ENCODE measurements at regions not wholly inside any gene's neighbourhood (a gene's known extent, or its start where the extent isn't known, plus 50 kb on each side); places are given as distances from the start of the nearest gene placed in this dataset.

DNA sequence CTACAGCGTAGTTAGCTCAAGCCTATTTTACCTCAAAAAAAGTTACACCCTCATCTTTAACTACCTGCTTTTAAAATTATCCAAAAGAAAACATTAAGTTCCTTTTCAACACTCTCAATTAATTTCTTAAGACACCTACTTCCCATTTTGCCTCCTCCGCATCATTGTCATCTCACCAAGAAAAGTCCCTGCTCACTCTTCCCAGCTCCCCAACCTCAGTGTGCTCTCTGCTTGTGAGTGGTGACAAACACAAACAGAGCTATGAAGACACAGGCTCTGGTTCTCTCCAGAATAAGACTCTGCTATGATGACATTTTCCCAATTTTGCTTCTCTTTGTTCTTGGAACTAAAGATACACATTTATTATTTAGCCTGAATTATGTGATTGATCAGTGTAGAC lies 385.1 kb upstream of the HTR2A start (continued):
- no peak for TF ChIP-seq PHF8 (CRISPR knock-in tag; IDR thresholded peaks at IDR 0.05)

DNA sequence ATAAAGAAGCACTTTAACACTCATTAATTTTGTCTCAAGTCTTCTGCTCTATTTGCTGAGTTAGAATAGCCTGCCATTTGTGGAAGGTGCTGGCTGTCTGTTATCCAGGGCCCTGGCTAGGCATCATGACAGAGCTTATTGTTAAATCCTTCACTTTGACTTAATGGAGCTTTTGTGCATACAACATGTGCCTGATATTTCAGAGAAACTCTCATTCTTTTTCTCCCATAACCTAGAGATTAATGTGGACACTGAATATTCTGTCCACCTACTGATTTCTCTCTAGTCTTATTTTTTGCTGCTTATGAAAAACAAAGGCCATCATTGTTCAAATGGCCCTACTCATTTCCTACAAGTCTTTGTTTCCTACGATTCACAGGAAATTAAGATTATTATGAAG lies 383.1 kb upstream of the HTR2A start:
- no peak for DNase-seq (ENCODE audit: low spot score)
- no TSS peak for BruUV-seq (replicated peaks)
- no peak overlapping the region for H3K9ac ChIP-seq (ENCODE audit: insufficient read depth, low read depth, low read length)
- no peaks in the 10 kb centered on the region for H3K79me2 ChIP-seq (ENCODE audit: insufficient read depth, low read length)
- H3K27ac ChIP-seq (ENCODE audit: extremely low read length, insufficient read depth, low read length): no peak overlapping the region
- H2AFZ ChIP-seq (ENCODE audit: low read length): no peak overlapping the region
- no peaks in the 10 kb centered on the region for H3K9me3 ChIP-seq (ENCODE audit: low read length)
- no peaks in the 10 kb centered on the region for H3K4me1 ChIP-seq (ENCODE audit: insufficient read depth, low read length)
- ChIA-PET POLR2A (no interaction called here), CTCF (ENCODE audit: low intra/inter-chr PET ratio, low total read pairs) (no interaction called here)
- no peaks in the 10 kb centered on the region for H4K20me1 ChIP-seq (ENCODE audit: insufficient read depth, low read length)
- intact Hi-C loops (cut with micrococcal nuclease; ENCODE audit: unreplicated experiment): no loop called here
- H3K4me2 ChIP-seq (ENCODE audit: low read depth, low read length): no peak overlapping the region
- no peak for ATAC-seq
- no peaks in the 10 kb centered on the region for H3K36me3 ChIP-seq (replicated peaks in 1 of 2; ENCODE audit: control insufficient read depth in 1 of 2, insufficient read depth in 2 of 2, low read length in 2 of 2)
- in situ Hi-C loops (cut with HindIII; ENCODE audit: extremely low pct_ligation_motif_present, low pct_unique_long_range_greater_than_20kb): no loop called here
- no peak for FAIRE-seq
- H3K27me3 ChIP-seq (ENCODE audit: control insufficient read depth in 1 of 2, insufficient read depth in 2 of 2, low read length in 2 of 2): no peaks in the 10 kb centered on the region
- TF ChIP-seq HNRNPL (IDR thresholded peaks at IDR 0.05; ENCODE audit: low read depth, low read length) (no peak), FOXA3 (CRISPR knock-in tag; IDR thresholded peaks at IDR 0.05) (no peak), PHB2 (IDR thresholded peaks at IDR 0.05; ENCODE audit: partially characterized antibody) (no peak), TCF7L2 (IDR thresholded peaks at IDR 0.05; ENCODE audit: low read depth, low read length) (no peak), SMYD3 (CRISPR knock-in tag; IDR thresholded peaks at IDR 0.05) (no peak)
- WGBS (ENCODE audit: low lambda C conversion rate): 2% methylated on average over 1 of the region's 1 CpG
- H3K4me3 ChIP-seq (replicated peaks in 1 of 3; ENCODE audit: insufficient read depth in 1 of 3, low read depth in 2 of 3, low read length in 3 of 3): no peak overlapping the region

DNA sequence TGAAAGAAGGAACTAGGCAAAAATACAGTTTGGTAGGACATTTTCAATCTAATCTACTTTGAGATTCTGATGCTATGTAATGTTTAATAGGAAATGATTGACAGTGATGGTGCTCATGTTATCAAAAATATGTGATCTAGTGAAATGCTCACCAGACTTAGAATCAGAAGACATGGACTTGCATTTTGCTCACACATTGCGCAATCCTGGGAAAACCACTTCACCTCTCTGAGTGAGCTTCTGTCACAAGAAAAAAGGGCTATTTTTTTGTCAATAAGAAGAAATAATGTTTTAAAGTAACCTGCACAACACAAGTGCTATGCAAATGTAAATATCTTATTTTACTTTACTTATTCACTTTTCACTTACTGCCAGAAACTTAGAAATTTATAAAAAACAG lies 380.9 kb upstream of the HTR2A start:
- CTCF ChIA-PET (ENCODE audit: low intra/inter-chr PET ratio, low total read pairs): no interaction called here
- POLR2A ChIA-PET: no interaction called here
- Histone ChIP-seq H3K4me2 (ENCODE audit: low read depth, low read length) (no peak overlapping the region), H3K4me1 (ENCODE audit: insufficient read depth, low read length) (no peaks in the 10 kb centered on the region), H3K27me3 (ENCODE audit: control insufficient read depth in 1 of 2, insufficient read depth in 2 of 2, low read length in 2 of 2) (no peaks in the 10 kb centered on the region), H3K36me3 (replicated peaks in 1 of 2; ENCODE audit: control insufficient read depth in 1 of 2, insufficient read depth in 2 of 2, low read length in 2 of 2) (no peaks in the 10 kb centered on the region), H3K9me3 (ENCODE audit: low read length) (no peaks in the 10 kb centered on the region), H4K20me1 (ENCODE audit: insufficient read depth, low read length) (no peaks in the 10 kb centered on the region), H2AFZ (ENCODE audit: low read length) (no peak overlapping the region), H3K4me3 (replicated peaks in 1 of 3; ENCODE audit: insufficient read depth in 1 of 3, low read depth in 2 of 3, low read length in 3 of 3) (no peak overlapping the region), H3K9ac (ENCODE audit: insufficient read depth, low read depth, low read length) (no peak overlapping the region), H3K27ac (ENCODE audit: extremely low read length, insufficient read depth, low read length) (no peak overlapping the region), H3K79me2 (ENCODE audit: insufficient read depth, low read length) (no peaks in the 10 kb centered on the region)
- TF ChIP-seq SMC3 (IDR thresholded peaks at IDR 0.05; ENCODE audit: low read length): no peak
- TF ChIP-seq CEBPG (CRISPR knock-in tag; IDR thresholded peaks at IDR 0.05): peak; percentile 63
- no peak for TF ChIP-seq KLF12 (CRISPR knock-in tag; IDR thresholded peaks at IDR 0.05; ENCODE audit: borderline replicate concordance)
- no peak for TF ChIP-seq CREB1 (IDR thresholded peaks at IDR 0.05)
- TF ChIP-seq CREB1 (CRISPR knock-in tag; IDR thresholded peaks at IDR 0.05): no peak
- TF ChIP-seq CEBPB (IDR thresholded peaks at IDR 0.05; ENCODE audit: borderline replicate concordance, low read depth, low read length): peak; percentile 93
- in situ Hi-C loops (cut with HindIII; ENCODE audit: extremely low pct_ligation_motif_present, low pct_unique_long_range_greater_than_20kb): no loop called here
- intact Hi-C loops (cut with micrococcal nuclease; ENCODE audit: unreplicated experiment): no loop called here
- FAIRE-seq (no peak), DNase-seq (ENCODE audit: low spot score) (no peak), ATAC-seq (no peak)
- BruUV-seq (replicated peaks): no TSS peak
- 61% methylated on average over 1 of the region's 1 CpG for whole genome bisulfite sequencing (ENCODE audit: low lambda C conversion rate)

Data from HepG2 (cell line).